OCI-LY3 (cell line): ENCODE measurements at regions not wholly inside any gene's neighbourhood (a gene's known extent, or its start where the extent isn't known, plus 50 kb on each side); places are given as distances from the start of the nearest gene placed in this dataset.

Source experiments
- H2AFZ ChIP-seq: fragments of 200-600, 300-600 bp; shearing (Covaris generic); 2 replicates; pipeline ENCODE4 v1.6.0; 2014; ENCODE audit warnings: antibody characterized with exemption, low read depth, low read length
- H3K27ac ChIP-seq: fragments of 200-600, 300-600 bp; sonication (generic); 2 replicates; pipeline ENCODE4 v1.5.1; 2014; ENCODE audit warnings: mild to moderate bottlenecking, low read length, moderate library complexity, mixed read lengths
- H3K27me3 ChIP-seq: fragments of 200-600, 300-600 bp; sonication (generic); 2 replicates; pipeline ENCODE4 v1.6.1; 2014; ENCODE audit warnings: low read depth, low read length, mixed read lengths
- H3K36me3 ChIP-seq: fragments of 200-600, 300-600 bp; sonication (generic); replicated peaks from 2 replicates; pipeline ENCODE3; 2014; ENCODE audit warnings: low read depth, low read length, mixed read lengths
- H3K4me1 ChIP-seq: fragments of 300-600, 200-600 bp; sonication (generic); 2 replicates; pipeline ENCODE4 v1.6.1; 2014; ENCODE audit warnings: low read length, mixed read lengths
- H3K4me2 ChIP-seq: fragments of 200-600, 300-600 bp; sonication (generic); 2 replicates; pipeline ENCODE4 v1.6.1; 2014; ENCODE audit warnings: low read length, mixed read lengths
- H3K4me3 ChIP-seq: fragments of 300-600, 200-600 bp; sonication (generic); 2 replicates; pipeline ENCODE4 v1.5.1; 2014; ENCODE audit warnings: antibody characterized with exemption, mild to moderate bottlenecking, low read length, moderate library complexity
- H3K79me2 ChIP-seq: fragments of 300-600, 200-600 bp; shearing (Covaris generic); 2 replicates; pipeline ENCODE4 v1.6.1; 2014; ENCODE audit warnings: mild to moderate bottlenecking, low read length, mixed read lengths
- H3K9ac ChIP-seq: fragments of 300-600, 200-600 bp; shearing (Covaris generic); 2 replicates; pipeline ENCODE4 v1.6.0; 2014; ENCODE audit warnings: mild to moderate bottlenecking, low read length, moderate library complexity
- H3K9me3 ChIP-seq: fragments of 200-600, 300-600 bp; shearing (Covaris generic); 2 replicates; pipeline ENCODE4 v1.6.1; 2014; ENCODE audit warnings: low read length, mixed read lengths; ENCODE audit not compliant: insufficient read depth
- H4K20me1 ChIP-seq: fragments of 200-600, 300-600 bp; sonication (generic); 2 replicates; pipeline ENCODE4 v1.6.1; 2016; ENCODE audit warnings: low read length, mixed read lengths; ENCODE audit not compliant: insufficient read depth
- EZH2phosphoT487 ChIP-seq: fragments of 200-600 bp; shearing (Covaris generic); IDR thresholded peaks from 2 replicates; pipeline ENCODE4 v1.6.1; 2018; ENCODE audit warnings: antibody characterized with exemption, mixed run types, low read depth
- TF ChIP-seq, protein P1 (sequence below): fragments of 200-600, 300-600 bp; sonication (generic); IDR thresholded peaks from 2 replicates; pipeline ENCODE4 v1.5.1; 2014; ENCODE audit warnings: antibody characterized with exemption, low read length, low read depth

DNA sequence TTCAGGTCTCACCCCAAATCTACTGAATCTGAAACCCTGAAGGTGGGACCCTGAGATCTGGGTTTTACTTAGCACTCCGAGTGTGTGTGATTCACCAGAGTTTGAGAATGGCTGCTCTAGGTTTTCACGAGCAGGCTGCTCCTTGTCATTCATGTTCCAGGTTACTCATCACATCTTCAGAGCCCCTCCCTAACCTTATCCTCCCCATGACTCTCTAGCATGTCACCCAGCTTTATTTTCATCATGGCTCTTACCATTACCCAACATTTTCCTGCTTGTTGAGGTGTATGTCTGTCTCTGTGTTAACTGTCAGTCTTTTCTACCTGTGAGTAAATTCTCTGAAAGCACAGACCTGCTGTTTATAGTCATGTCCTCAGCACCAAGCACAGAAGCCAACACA, 319.2 kb downstream of the NSG2 start:
- H3K27ac ChIP-seq = no peak overlapping the region
- TF ChIP-seq, protein P1, sequence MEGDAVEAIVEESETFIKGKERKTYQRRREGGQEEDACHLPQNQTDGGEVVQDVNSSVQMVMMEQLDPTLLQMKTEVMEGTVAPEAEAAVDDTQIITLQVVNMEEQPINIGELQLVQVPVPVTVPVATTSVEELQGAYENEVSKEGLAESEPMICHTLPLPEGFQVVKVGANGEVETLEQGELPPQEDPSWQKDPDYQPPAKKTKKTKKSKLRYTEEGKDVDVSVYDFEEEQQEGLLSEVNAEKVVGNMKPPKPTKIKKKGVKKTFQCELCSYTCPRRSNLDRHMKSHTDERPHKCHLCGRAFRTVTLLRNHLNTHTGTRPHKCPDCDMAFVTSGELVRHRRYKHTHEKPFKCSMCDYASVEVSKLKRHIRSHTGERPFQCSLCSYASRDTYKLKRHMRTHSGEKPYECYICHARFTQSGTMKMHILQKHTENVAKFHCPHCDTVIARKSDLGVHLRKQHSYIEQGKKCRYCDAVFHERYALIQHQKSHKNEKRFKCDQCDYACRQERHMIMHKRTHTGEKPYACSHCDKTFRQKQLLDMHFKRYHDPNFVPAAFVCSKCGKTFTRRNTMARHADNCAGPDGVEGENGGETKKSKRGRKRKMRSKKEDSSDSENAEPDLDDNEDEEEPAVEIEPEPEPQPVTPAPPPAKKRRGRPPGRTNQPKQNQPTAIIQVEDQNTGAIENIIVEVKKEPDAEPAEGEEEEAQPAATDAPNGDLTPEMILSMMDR = no peak
- TF ChIP-seq EZH2phosphoT487 = no peak

DNA sequence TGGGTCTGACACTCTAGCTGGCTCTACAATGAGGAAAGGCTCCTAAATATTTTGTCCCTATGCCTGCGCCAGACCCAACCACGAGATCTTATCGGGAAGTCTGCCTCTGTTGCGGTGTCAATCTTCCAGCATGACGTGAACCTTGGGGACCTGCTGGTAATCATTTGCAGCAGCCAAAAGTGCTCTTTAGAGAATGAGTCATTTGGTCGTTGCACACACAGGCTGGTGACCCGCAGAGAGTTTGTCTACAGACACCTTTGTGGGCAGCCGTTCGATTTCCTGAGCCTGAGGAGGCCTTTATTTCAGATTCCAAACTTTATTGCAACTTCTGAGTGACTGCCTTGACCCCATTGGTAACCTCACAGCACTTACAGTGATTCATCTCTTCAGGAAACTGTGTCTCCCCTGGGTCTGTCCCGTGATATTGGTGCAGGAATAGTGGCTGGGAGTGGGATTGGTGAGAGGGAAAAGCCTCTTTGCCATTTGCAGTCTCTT, 326.1 kb downstream of the NSG2 start:
- Histone ChIP-seq H3K4me1 (no peaks in the 10 kb centered on the region), H3K27ac (no peak overlapping the region), H3K9ac (no peak overlapping the region), H3K4me2 (no peak overlapping the region), H3K9me3 (no peaks in the 10 kb centered on the region), H3K79me2 (no peaks in the 10 kb centered on the region), H3K4me3 (no peak overlapping the region), H3K27me3 (peaks cover 14% of the 10 kb centered on the region), H2AFZ (no peak overlapping the region), H4K20me1 (no peaks in the 10 kb centered on the region), H3K36me3 (no peaks in the 10 kb centered on the region)
- TF ChIP-seq EZH2phosphoT487 = no peak
- TF ChIP-seq, protein P1 = no peak

More for the DNA sequence above, 319.2 kb downstream of the NSG2 start:
- H2AFZ ChIP-seq = no peak overlapping the region
- no peaks in the 10 kb centered on the region for H3K36me3 ChIP-seq
- no peak overlapping the region for H3K9ac ChIP-seq
- H3K4me1 ChIP-seq = no peaks in the 10 kb centered on the region
- H3K27me3 ChIP-seq = peaks cover 8% of the 10 kb centered on the region
- H3K4me3 ChIP-seq = no peak overlapping the region
- H3K4me2 ChIP-seq = no peak overlapping the region
- peaks cover 5% of the 10 kb centered on the region; the same call in 1 of the 2 replicates for H3K9me3 ChIP-seq
- no peaks in the 10 kb centered on the region for H4K20me1 ChIP-seq
- no peaks in the 10 kb centered on the region for H3K79me2 ChIP-seq

DNA sequence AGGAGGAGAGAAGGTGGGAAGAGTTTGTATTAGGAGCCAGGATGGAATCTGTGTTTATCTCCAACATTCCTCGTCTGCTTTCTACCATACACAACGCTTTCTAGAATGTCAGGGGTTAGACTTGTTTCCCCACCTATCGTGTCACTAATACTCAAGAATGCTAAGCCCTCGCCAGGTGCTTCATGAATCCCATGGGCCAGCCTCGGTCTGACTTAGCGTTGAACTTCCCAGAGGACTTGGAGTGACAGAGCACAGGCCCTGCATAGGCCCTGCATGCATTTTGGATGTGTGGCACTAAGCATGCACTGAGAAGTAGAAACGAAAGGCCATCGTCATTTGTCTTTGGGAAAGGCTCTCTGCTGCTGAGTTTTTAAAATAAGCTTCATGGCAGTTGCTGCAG, 328.7 kb downstream of the NSG2 start:
- Histone ChIP-seq H3K4me3 (no peak overlapping the region), H3K4me2 (no peak overlapping the region), H3K4me1 (no peaks in the 10 kb centered on the region), H4K20me1 (no peaks in the 10 kb centered on the region), H2AFZ (no peak overlapping the region), H3K27ac (no peak overlapping the region), H3K9me3 (no peaks in the 10 kb centered on the region), H3K79me2 (no peaks in the 10 kb centered on the region), H3K36me3 (no peaks in the 10 kb centered on the region), H3K9ac (no peak overlapping the region), H3K27me3 (peaks cover 11% of the 10 kb centered on the region; the same call in 1 of the 2 replicates)
- TF ChIP-seq EZH2phosphoT487 = no peak
- TF ChIP-seq, protein P1 = no peak

DNA sequence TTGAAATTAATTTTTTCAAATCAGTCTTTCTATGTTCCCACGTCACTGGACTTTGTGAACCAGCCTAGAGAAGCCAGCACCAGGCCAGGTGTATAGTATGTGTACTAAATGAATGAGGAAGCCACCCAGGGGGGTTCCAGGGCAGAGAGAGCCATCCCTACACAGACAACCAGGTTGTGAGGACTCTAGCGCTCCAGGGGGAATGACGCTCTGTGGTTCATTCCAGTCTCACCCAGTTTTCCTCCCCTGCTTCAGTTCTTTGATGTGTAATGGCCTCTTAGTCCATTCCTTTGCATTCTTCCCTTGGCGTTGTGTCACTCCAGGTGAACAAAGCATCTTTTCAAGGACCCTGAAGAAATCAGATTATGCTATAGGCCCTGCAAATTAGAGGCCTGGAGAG, 330.6 kb downstream of the NSG2 start:
- no peak overlapping the region for H3K27ac ChIP-seq
- no peaks in the 10 kb centered on the region for H3K4me1 ChIP-seq
- no peak overlapping the region for H3K4me3 ChIP-seq
- TF ChIP-seq EZH2phosphoT487 = no peak
- TF ChIP-seq, protein P1 = no peak
- no peaks in the 10 kb centered on the region for H4K20me1 ChIP-seq
- H3K9me3 ChIP-seq = no peaks in the 10 kb centered on the region
- H3K79me2 ChIP-seq = no peaks in the 10 kb centered on the region
- H3K36me3 ChIP-seq = no peaks in the 10 kb centered on the region
- peaks cover 22% of the 10 kb centered on the region for H3K27me3 ChIP-seq
- H3K9ac ChIP-seq = no peak overlapping the region
- H2AFZ ChIP-seq = no peak overlapping the region
- H3K4me2 ChIP-seq = no peak overlapping the region
